ENCODE measurements at regions not wholly inside any gene's neighbourhood (a gene's known extent, or its start where the extent isn't known, plus 50 kb on each side); places are given as distances from the start of the nearest gene placed in this dataset.

GRCh38 chr4:123014038-123014437 is 91.6 kb upstream of the NUDT6 start:
- no peak for TF ChIP-seq CTCF (IDR thresholded peaks at IDR 0.05; ENCODE audit: low read depth, low read length, missing control alignments)
- H3K4me3 ChIP-seq (replicated peaks; ENCODE audit: low read depth, low read length), result no peak overlapping the region
- no peak for DNase-seq (ENCODE audit: extremely low read depth, low read depth)

GRCh38 chr4:123017078-123017477 is 94.7 kb upstream of the NUDT6 start:
- DNase-seq (ENCODE audit: extremely low read depth, low read depth), result no peak
- TF ChIP-seq CTCF (IDR thresholded peaks at IDR 0.05; ENCODE audit: low read depth, low read length, missing control alignments), result no peak

GRCh38 chr4:123017636-123018395 is 95.4 kb upstream of the NUDT6 start:
- DNase-seq (ENCODE audit: extremely low read depth, low read depth), result no peak
- no peak overlapping the region for H3K4me3 ChIP-seq (replicated peaks; ENCODE audit: low read depth, low read length)
- TF ChIP-seq CTCF (IDR thresholded peaks at IDR 0.05; ENCODE audit: low read depth, low read length, missing control alignments), result no peak

More at GRCh38 chr4:123017078-123017477, 94.7 kb upstream of the NUDT6 start:
- H3K4me3 ChIP-seq (replicated peaks; ENCODE audit: low read depth, low read length), result no peak overlapping the region

- H3K4me3 ChIP-seq (replicated peaks; ENCODE audit: low read depth, low read length), result no peak overlapping the region
- TF ChIP-seq CTCF (IDR thresholded peaks at IDR 0.05; ENCODE audit: low read depth, low read length, missing control alignments), result no peak
- DNase-seq (ENCODE audit: extremely low read depth, low read depth), result no peak
Observed at GRCh38 chr4:123018396-123018775, 96.0 kb upstream of the NUDT6 start.

GRCh38 chr4:123020285-123020684 is 97.9 kb upstream of the NUDT6 start:
- TF ChIP-seq CTCF (IDR thresholded peaks at IDR 0.05; ENCODE audit: low read depth, low read length, missing control alignments), result no peak
- DNase-seq (ENCODE audit: extremely low read depth, low read depth), result no peak

GRCh38 chr4:123023647-123024046 is 101.2 kb upstream of the NUDT6 start:
- no peak for DNase-seq (ENCODE audit: extremely low read depth, low read depth)
- no peak for TF ChIP-seq CTCF (IDR thresholded peaks at IDR 0.05; ENCODE audit: low read depth, low read length, missing control alignments)
- no peak overlapping the region for H3K4me3 ChIP-seq (replicated peaks; ENCODE audit: low read depth, low read length)

More at GRCh38 chr4:123020285-123020684, 97.9 kb upstream of the NUDT6 start:
- H3K4me3 ChIP-seq (replicated peaks; ENCODE audit: low read depth, low read length), result no peak overlapping the region

GRCh38 chr4:123024710-123025109 is 102.3 kb upstream of the NUDT6 start:
- no peak overlapping the region for H3K4me3 ChIP-seq (replicated peaks; ENCODE audit: low read depth, low read length)
- TF ChIP-seq CTCF (IDR thresholded peaks at IDR 0.05; ENCODE audit: low read depth, low read length, missing control alignments), result no peak

More at GRCh38 chr4:123024710-123025109, 102.3 kb upstream of the NUDT6 start:
- DNase-seq (ENCODE audit: extremely low read depth, low read depth), result no peak

Measured in HFF-Myc (cell line).